Liver (tissue), 7 donors: ENCODE measurements at regions not wholly inside any gene's neighbourhood (a gene's known extent, or its start where the extent isn't known, plus 50 kb on each side); places are given as distances from the start of the nearest gene placed in this dataset.

ENCODE experiments used
- DNase-seq: peaks from one replicate; pipeline ENCODE4 v3.0.0-alpha.2; 2017; ENCODE audit warnings: low spot score
- H3K27ac ChIP-seq, 2 donors: one replicate each; pipeline ENCODE4 v1.7.0; 2013; ENCODE audit warnings: inconsistent platforms in 2 of 2, low read length in 2 of 2, control low read depth in 1 of 2, low read depth in 1 of 2, mild to moderate bottlenecking in 1 of 2
- H3K27me3 ChIP-seq, 4 donors: one replicate each; pipeline versions ENCODE4 v1.6.1 to v1.7.0; 2013; ENCODE audit warnings: low read length in 3 of 4, inconsistent platforms in 1 of 4, mild to moderate bottlenecking in 1 of 4, moderate library complexity in 1 of 4; ENCODE audit not compliant: control insufficient read depth in 4 of 4, insufficient read depth in 4 of 4
- H3K36me3 ChIP-seq, 4 donors: one replicate each; pipeline versions ENCODE4 v1.6.1 to v1.7.0; 2013; ENCODE audit warnings: low read length in 3 of 4, mild to moderate bottlenecking in 3 of 4, low read depth in 1 of 4, moderate library complexity in 1 of 4; ENCODE audit not compliant: control insufficient read depth in 4 of 4, insufficient read depth in 3 of 4
- H3K4me1 ChIP-seq, 4 donors: one replicate each; pipeline versions ENCODE4 v1.6.1 to v1.7.0; 2013; ENCODE audit warnings: low read length in 3 of 4, mild to moderate bottlenecking in 3 of 4, moderate library complexity in 1 of 4; ENCODE audit not compliant: control insufficient read depth in 4 of 4, insufficient read depth in 4 of 4
- H3K4me3 ChIP-seq, 3 donors: one replicate each; pipeline versions ENCODE4 v1.6.1 to v1.7.0; 2013; ENCODE audit warnings: low read length in 3 of 3, control low read depth in 1 of 3, low read depth in 1 of 3, mild to moderate bottlenecking in 1 of 3
- H3K9ac ChIP-seq, 2 donors: one replicate each; pipeline ENCODE4 v1.7.0; 2013; ENCODE audit warnings: low read length in 2 of 2, mild to moderate bottlenecking in 2 of 2, moderate library complexity in 2 of 2, control low read depth in 1 of 2, low read depth in 1 of 2
- H3K9me3 ChIP-seq, 4 donors: one replicate each; pipeline versions ENCODE4 v1.6.1 to v1.7.0; 2013; ENCODE audit warnings: low read length in 3 of 4; ENCODE audit not compliant: control insufficient read depth in 4 of 4
- EGR1 ChIP-seq, 2 donors: IDR thresholded peaks; 2 replicates each; pipeline ENCODE4 v1.6.1; 2016 to 2018; ENCODE audit warnings: antibody characterized with exemption in 2 of 2, low read depth in 2 of 2
- FOXA1 ChIP-seq: IDR thresholded peaks from 2 replicates; pipeline ENCODE4 v1.6.1; 2016; ENCODE audit warnings: antibody characterized with exemption
- FOXA2 ChIP-seq: IDR thresholded peaks from 2 replicates; pipeline ENCODE4 v1.6.1; 2016; ENCODE audit warnings: antibody characterized with exemption
- GABPA ChIP-seq, 2 donors: IDR thresholded peaks in 1 of 2; conservative IDR thresholded peaks in 1 of 2; 2 replicates each; pipeline ENCODE4 v1.6.1; 2016; ENCODE audit warnings: antibody characterized with exemption in 2 of 2, mild to moderate bottlenecking in 1 of 2, moderate library complexity in 1 of 2
- HNF4A ChIP-seq, 2 donors: conservative IDR thresholded peaks; 2 replicates each; pipeline ENCODE4 v1.6.1; 2016; ENCODE audit warnings: antibody characterized with exemption in 2 of 2, mild to moderate bottlenecking in 2 of 2
- HNF4G ChIP-seq: IDR thresholded peaks from 2 replicates; pipeline ENCODE4 v1.6.1; 2016; ENCODE audit warnings: antibody characterized with exemption
- JUND ChIP-seq, 2 donors: IDR thresholded peaks; 2 replicates each; pipeline ENCODE4 v1.6.1; 2016; ENCODE audit warnings: antibody characterized with exemption in 2 of 2
- RAD21 ChIP-seq, 2 donors: IDR thresholded peaks; 2 replicates each; pipeline ENCODE4 v1.6.1; 2016; ENCODE audit warnings: antibody characterized with exemption in 2 of 2, mild to moderate bottlenecking in 2 of 2
- RXRA ChIP-seq, 2 donors: IDR thresholded peaks; 2 replicates each; pipeline ENCODE4 v1.6.1; 2017 to 2018; ENCODE audit warnings: antibody characterized with exemption in 2 of 2, mild to moderate bottlenecking in 1 of 2
- SP1 ChIP-seq: IDR thresholded peaks from 2 replicates; pipeline ENCODE4 v1.6.1; 2018; ENCODE audit warnings: antibody characterized with exemption, mild to moderate bottlenecking
- YY1 ChIP-seq: IDR thresholded peaks from 2 replicates; pipeline ENCODE4 v1.6.1; 2016; ENCODE audit warnings: antibody characterized with exemption, mild to moderate bottlenecking
- WGBS: extraction: QIAGEN DNeasy Blood & Tissue Kit; methylation state at CpG from one replicate; pipeline ENCODE4 v1.1.7; 2013; 5-methylcytosine and 5-hydroxymethylcytosine counted together
- TF ChIP-seq, protein P1 (sequence below): IDR thresholded peaks from 2 replicates; pipeline ENCODE4 v1.6.1; 2016; ENCODE audit warnings: antibody characterized with exemption
- TF ChIP-seq, protein P2 (sequence below): IDR thresholded peaks from 2 replicates; pipeline ENCODE4 v1.6.1; 2016; ENCODE audit warnings: antibody characterized with exemption
- TF ChIP-seq, protein P3 (sequence below): IDR thresholded peaks from 2 replicates; pipeline ENCODE4 v1.6.1; 2016; ENCODE audit warnings: antibody characterized with exemption
- donor health status: healthy.
- donor health status: healthy.
- donor health status: healthy.
- donor health status: healthy.

DNA sequence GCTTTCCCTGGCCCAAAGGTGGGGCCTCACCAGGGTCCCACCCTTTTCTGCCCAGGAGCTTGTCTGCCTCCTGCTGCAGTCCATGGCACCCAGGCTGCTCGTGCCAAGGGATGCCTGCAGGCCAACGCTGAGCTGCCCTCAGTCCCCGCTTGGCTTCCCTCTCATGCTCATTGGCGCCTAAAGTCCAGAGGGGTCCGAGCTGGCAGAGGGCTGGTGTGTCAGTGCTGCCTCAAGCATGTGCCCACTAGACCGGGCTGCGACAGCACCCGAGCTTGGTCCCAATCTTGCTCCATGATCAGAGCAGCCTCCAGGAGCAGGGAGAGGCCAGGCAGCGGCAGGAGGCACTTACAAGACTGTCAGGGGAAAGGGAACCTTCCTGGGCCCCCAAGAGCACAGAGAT lies 287.0 kb downstream of the ICOS start:
- H3K27ac ChIP-seq: no peak overlapping the region
- TF ChIP-seq YY1 (no peak), GABPA (IDR thresholded peaks at IDR 0.05 in 1 of 2, conservative IDR thresholded peaks at IDR 0.05 in 1 of 2) (no peak), SP1 (no peak), HNF4A (conservative IDR thresholded peaks at IDR 0.05) (no peak), JUND (IDR thresholded peaks at IDR 0.05) (no peak), HNF4G (no peak), EGR1 (IDR thresholded peaks at IDR 0.05; ENCODE audit: low read depth in 2 of 2) (no peak), FOXA2 (no peak)
- TF ChIP-seq, protein P1, sequence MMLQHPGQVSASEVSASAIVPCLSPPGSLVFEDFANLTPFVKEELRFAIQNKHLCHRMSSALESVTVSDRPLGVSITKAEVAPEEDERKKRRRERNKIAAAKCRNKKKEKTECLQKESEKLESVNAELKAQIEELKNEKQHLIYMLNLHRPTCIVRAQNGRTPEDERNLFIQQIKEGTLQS: no peak
- TF ChIP-seq, protein P2, sequence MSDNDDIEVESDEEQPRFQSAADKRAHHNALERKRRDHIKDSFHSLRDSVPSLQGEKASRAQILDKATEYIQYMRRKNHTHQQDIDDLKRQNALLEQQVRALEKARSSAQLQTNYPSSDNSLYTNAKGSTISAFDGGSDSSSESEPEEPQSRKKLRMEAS: no peak
- 90% methylated on average over 9 of the region's 9 CpGs for WGBS

DNA sequence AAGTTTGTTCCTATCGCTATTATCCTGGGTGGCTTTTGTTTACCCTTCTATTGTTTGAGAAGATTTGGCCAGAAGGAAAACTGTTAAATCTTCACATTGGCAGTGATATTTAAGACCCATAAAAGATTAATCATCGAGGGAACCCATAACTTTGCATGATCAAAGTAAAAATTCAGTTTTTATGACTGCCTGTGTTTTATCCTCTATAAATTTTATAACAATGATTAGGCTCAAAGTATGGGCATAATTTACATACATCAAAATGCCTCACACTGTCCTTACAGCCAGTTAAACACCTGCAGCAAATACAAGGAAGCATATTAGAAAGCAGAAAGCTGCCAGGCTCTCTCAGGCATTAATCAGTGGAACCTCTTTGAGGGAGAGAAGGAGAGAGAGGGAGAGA lies 289.1 kb downstream of the ICOS start:
- no peaks in the 10 kb centered on the region for H3K9me3 ChIP-seq
- H3K27ac ChIP-seq: no peak overlapping the region
- no peaks in the 10 kb centered on the region for H3K36me3 ChIP-seq
- DNase-seq: no peak
- no peak overlapping the region for H3K9ac ChIP-seq
- H3K4me3 ChIP-seq: no peak overlapping the region
- WGBS: 59% methylated on average over 2 of the region's 2 CpGs
- TF ChIP-seq SP1 (no peak), RAD21 (IDR thresholded peaks at IDR 0.05) (no peak), RXRA (IDR thresholded peaks at IDR 0.05) (no peak), HNF4A (conservative IDR thresholded peaks at IDR 0.05) (no peak), EGR1 (IDR thresholded peaks at IDR 0.05; ENCODE audit: low read depth in 2 of 2) (no peak), FOXA1 (no peak)
- TF ChIP-seq, protein P3, sequence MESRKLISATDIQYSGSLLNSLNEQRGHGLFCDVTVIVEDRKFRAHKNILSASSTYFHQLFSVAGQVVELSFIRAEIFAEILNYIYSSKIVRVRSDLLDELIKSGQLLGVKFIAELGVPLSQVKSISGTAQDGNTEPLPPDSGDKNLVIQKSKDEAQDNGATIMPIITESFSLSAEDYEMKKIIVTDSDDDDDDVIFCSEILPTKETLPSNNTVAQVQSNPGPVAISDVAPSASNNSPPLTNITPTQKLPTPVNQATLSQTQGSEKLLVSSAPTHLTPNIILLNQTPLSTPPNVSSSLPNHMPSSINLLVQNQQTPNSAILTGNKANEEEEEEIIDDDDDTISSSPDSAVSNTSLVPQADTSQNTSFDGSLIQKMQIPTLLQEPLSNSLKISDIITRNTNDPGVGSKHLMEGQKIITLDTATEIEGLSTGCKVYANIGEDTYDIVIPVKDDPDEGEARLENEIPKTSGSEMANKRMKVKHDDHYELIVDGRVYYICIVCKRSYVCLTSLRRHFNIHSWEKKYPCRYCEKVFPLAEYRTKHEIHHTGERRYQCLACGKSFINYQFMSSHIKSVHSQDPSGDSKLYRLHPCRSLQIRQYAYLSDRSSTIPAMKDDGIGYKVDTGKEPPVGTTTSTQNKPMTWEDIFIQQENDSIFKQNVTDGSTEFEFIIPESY: no peak
- peaks cover 0 to 2% (median 0%) of the 10 kb centered on the region in 4 donors for H3K27me3 ChIP-seq
- no peaks in the 10 kb centered on the region for H3K4me1 ChIP-seq

More for the DNA sequence above, 287.0 kb downstream of the ICOS start:
- Histone ChIP-seq H3K9ac (no peak overlapping the region), H3K27me3 (peaks cover 0 to 2% (median 0%) of the 10 kb centered on the region in 4 donors), H3K36me3 (no peaks in the 10 kb centered on the region), H3K4me3 (no peak overlapping the region), H3K4me1 (no peaks in the 10 kb centered on the region), H3K9me3 (no peaks in the 10 kb centered on the region)
- DNase-seq: no peak

DNA sequence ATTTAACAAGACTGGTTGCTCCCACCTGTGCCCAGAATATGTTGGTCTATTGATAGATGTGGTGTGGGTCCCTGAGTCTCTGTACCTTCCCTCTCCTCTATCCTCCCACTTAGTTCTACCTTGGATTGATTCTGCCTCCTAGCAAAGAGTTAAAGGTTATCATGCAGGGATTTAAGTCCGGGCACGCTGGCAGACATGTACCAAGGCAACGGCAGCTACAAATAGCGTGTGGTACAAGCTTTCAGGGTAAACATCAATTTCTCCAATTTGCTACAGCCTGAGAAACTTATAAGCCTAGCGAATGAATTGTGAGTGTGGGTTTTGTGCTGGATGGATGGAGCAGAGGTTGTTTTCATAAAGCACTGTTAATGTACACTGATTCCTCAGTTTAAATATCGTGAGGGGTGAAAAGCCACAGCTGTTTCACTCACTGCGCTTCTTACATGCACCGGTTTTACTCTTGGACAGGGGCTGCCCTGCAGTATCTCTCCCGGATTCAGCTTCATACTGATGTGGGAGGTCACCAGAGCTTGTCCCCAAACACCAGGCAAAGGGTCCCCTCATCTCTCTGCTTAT lies 289.8 kb downstream of the ICOS start:
- Histone ChIP-seq H3K4me3 (no peak overlapping the region), H3K27me3 (peaks cover 0 to 2% (median 0%) of the 10 kb centered on the region in 4 donors), H3K4me1 (no peaks in the 10 kb centered on the region), H3K9ac (no peak overlapping the region), H3K36me3 (no peaks in the 10 kb centered on the region), H3K27ac (no peak overlapping the region), H3K9me3 (no peaks in the 10 kb centered on the region)
- 56% methylated on average over 9 of the region's 9 CpGs for WGBS
- TF ChIP-seq SP1 (no peak), GABPA (IDR thresholded peaks at IDR 0.05 in 1 of 2, conservative IDR thresholded peaks at IDR 0.05 in 1 of 2) (no peak)
- TF ChIP-seq, protein P2: no peak
- DNase-seq: no peak
